ENCODE measurements at regions not wholly inside any gene's neighbourhood (a gene's known extent, or its start where the extent isn't known, plus 50 kb on each side); places are given as distances from the start of the nearest gene placed in this dataset.

- Mint-ChIP-seq H3K4me1 (no peaks in the 10 kb centered on the region), H3K27ac (no peak overlapping the region), H3K9me3 (ENCODE audit: insufficient read depth) (peaks cover 3% of the 10 kb centered on the region), H3K4me3 (no peak overlapping the region), H3K27me3 (no peaks in the 10 kb centered on the region)
- TF ChIP-seq CTCF (IDR thresholded peaks at IDR 0.05) (no peak), EZH2 (IDR thresholded peaks at IDR 0.05; ENCODE audit: borderline replicate concordance, insufficient read depth, low read depth, low read length, poor library complexity, severe bottlenecking) (no peak)
- H3K36me3 ChIP-seq (replicated peaks in 1 of 2; ENCODE audit: control extremely low read depth in 1 of 2, control insufficient read depth in 1 of 2, extremely low read depth in 1 of 2, insufficient read depth in 2 of 2, low read length in 1 of 2) = no peaks in the 10 kb centered on the region
- H3K4me3 ChIP-seq (ENCODE audit: control extremely low read depth in 1 of 5, extremely low read depth in 1 of 5, insufficient read depth in 1 of 5, low read depth in 2 of 5, low read length in 4 of 5) = no peak overlapping the region
- H3K79me2 ChIP-seq (ENCODE audit: control insufficient read depth, insufficient read depth, low read length) = no peaks in the 10 kb centered on the region
- DNase-seq (no peak), ATAC-seq (ENCODE audit: low read depth) (no peak)
- H3K9me3 ChIP-seq (ENCODE audit: control extremely low read depth in 1 of 3, control insufficient read depth in 2 of 3, insufficient read depth in 1 of 3, low read length in 2 of 3) = no peaks in the 10 kb centered on the region
- H4K20me1 ChIP-seq (ENCODE audit: control insufficient read depth, insufficient read depth, low read length, poor library complexity, severe bottlenecking) = no peaks in the 10 kb centered on the region
- POLR2A ChIA-PET = no interaction called here
- intact Hi-C loops (cut with micrococcal nuclease) = no loop called here
- H2AFZ ChIP-seq (ENCODE audit: insufficient read depth, low read depth, low read length, poor library complexity, severe bottlenecking) = no peak overlapping the region
- no peak overlapping the region for H3K9ac ChIP-seq (ENCODE audit: low read length)
- H3K4me2 ChIP-seq (replicated peaks; ENCODE audit: low read depth, low read length, poor library complexity, severe bottlenecking) = no peak overlapping the region
- CTCF ChIA-PET = interaction anchor here (0.6 kb wide), 1 partner anchor 1327 kb away, joined by 3 read pairs; no protein-coding TSS in a partner anchor
- H3K4me1 ChIP-seq (ENCODE audit: control insufficient read depth in 2 of 2, insufficient read depth in 2 of 2, low read length in 2 of 2) = no peaks in the 10 kb centered on the region
- WGBS (ENCODE audit: insufficient coverage) = no CpG with 5 or more reads among the region's 5 CpGs
- no peak overlapping the region for H3K27ac ChIP-seq (ENCODE audit: low read length in 2 of 2)
- H3K27me3 ChIP-seq (replicated peaks in 1 of 4; ENCODE audit: control extremely low read depth in 1 of 4, control insufficient read depth in 3 of 4, insufficient read depth in 4 of 4, low read length in 3 of 4) = no peaks in the 10 kb centered on the region
Measured at GRCh38 chr20:54745780-54746179, 270.4 kb downstream of the DOK5 start.

GRCh38 chr20:54744097-54744496, 268.7 kb downstream of the DOK5 start:
- H3K4me1 Mint-ChIP-seq = no peaks in the 10 kb centered on the region
- Histone ChIP-seq H3K9ac (ENCODE audit: low read length) (no peak overlapping the region), H3K9me3 (ENCODE audit: control extremely low read depth in 1 of 3, control insufficient read depth in 2 of 3, insufficient read depth in 1 of 3, low read length in 2 of 3) (no peaks in the 10 kb centered on the region), H2AFZ (ENCODE audit: insufficient read depth, low read depth, low read length, poor library complexity, severe bottlenecking) (no peak overlapping the region), H4K20me1 (ENCODE audit: control insufficient read depth, insufficient read depth, low read length, poor library complexity, severe bottlenecking) (no peaks in the 10 kb centered on the region), H3K79me2 (ENCODE audit: control insufficient read depth, insufficient read depth, low read length) (no peaks in the 10 kb centered on the region), H3K4me1 (ENCODE audit: control insufficient read depth in 2 of 2, insufficient read depth in 2 of 2, low read length in 2 of 2) (no peaks in the 10 kb centered on the region), H3K36me3 (replicated peaks in 1 of 2; ENCODE audit: control extremely low read depth in 1 of 2, control insufficient read depth in 1 of 2, extremely low read depth in 1 of 2, insufficient read depth in 2 of 2, low read length in 1 of 2) (no peaks in the 10 kb centered on the region), H3K27me3 (replicated peaks in 1 of 4; ENCODE audit: control extremely low read depth in 1 of 4, control insufficient read depth in 3 of 4, insufficient read depth in 4 of 4, low read length in 3 of 4) (no peaks in the 10 kb centered on the region), H3K27ac (ENCODE audit: low read length in 2 of 2) (no peak overlapping the region), H3K4me2 (replicated peaks; ENCODE audit: low read depth, low read length, poor library complexity, severe bottlenecking) (no peak overlapping the region), H3K4me3 (ENCODE audit: control extremely low read depth in 1 of 5, extremely low read depth in 1 of 5, insufficient read depth in 1 of 5, low read depth in 2 of 5, low read length in 4 of 5) (no peak overlapping the region)
- TF ChIP-seq CTCF (IDR thresholded peaks at IDR 0.05) (no peak), EZH2 (IDR thresholded peaks at IDR 0.05; ENCODE audit: borderline replicate concordance, insufficient read depth, low read depth, low read length, poor library complexity, severe bottlenecking) (no peak)
- no peak for ATAC-seq (ENCODE audit: low read depth)
- CTCF ChIA-PET = interaction anchor here (0.8 kb wide), 1 partner anchor 76 kb away, joined by 3 read pairs; no protein-coding TSS in a partner anchor
- no peak overlapping the region for H3K27ac Mint-ChIP-seq
- peaks cover 3% of the 10 kb centered on the region for H3K9me3 Mint-ChIP-seq (ENCODE audit: insufficient read depth)
- H3K4me3 Mint-ChIP-seq = no peak overlapping the region
- WGBS (ENCODE audit: insufficient coverage) = no CpG with 5 or more reads among the region's 2 CpGs
- no peaks in the 10 kb centered on the region for H3K27me3 Mint-ChIP-seq
- intact Hi-C loops (cut with micrococcal nuclease) = no loop called here
- POLR2A ChIA-PET = no interaction called here
- DNase-seq = no peak
